HL-60 (cell line): ENCODE measurements at regions not wholly inside any gene's neighbourhood (a gene's known extent, or its start where the extent isn't known, plus 50 kb on each side); places are given as distances from the start of the nearest gene placed in this dataset.

ENCODE experiments used
- POLR2AphosphoS5 ChIP-seq: IDR thresholded peaks from 2 replicates; pipeline ENCODE4 v1.6.1; 2012; ENCODE audit warnings: low read depth
- SPI1 ChIP-seq: IDR thresholded peaks from 2 replicates; pipeline ENCODE4 v1.6.1; 2012; ENCODE audit warnings: low read depth, mild to moderate bottlenecking, borderline replicate concordance
- TF ChIP-seq, protein P1 (sequence below): IDR thresholded peaks from one replicate; pipeline ENCODE4 v1.5.1; 2011; ENCODE audit warnings: low read length, control low read depth, inconsistent platforms; ENCODE audit not compliant: insufficient read depth
- TF ChIP-seq, protein P2 (sequence below): IDR thresholded peaks from 2 replicates; pipeline ENCODE4 v1.6.1; 2012; ENCODE audit warnings: low read depth; ENCODE audit not compliant: insufficient replicate concordance

DNA sequence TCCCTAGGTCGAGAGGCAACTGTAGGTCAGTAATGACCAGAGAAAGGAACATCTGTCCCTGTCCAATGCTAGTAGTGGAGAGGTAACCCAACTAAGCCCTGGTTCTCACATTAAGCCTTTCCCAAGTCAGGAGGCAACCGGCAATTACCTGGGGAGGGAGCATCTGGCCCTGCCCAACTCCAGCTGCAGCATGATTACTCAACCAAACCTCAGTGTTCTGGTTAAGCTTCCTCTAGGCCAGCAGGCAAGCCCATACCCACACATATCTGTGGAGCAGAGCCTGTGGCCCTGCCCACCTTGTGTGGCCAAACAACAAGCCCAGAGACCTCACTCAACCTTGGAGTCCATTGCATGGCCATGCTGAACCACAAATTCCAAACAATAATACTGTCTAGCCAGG, 220.8 kb upstream of the SLC24A2 start:
- TF ChIP-seq SPI1 (no peak), POLR2AphosphoS5 (no peak)
- TF ChIP-seq, protein P1, sequence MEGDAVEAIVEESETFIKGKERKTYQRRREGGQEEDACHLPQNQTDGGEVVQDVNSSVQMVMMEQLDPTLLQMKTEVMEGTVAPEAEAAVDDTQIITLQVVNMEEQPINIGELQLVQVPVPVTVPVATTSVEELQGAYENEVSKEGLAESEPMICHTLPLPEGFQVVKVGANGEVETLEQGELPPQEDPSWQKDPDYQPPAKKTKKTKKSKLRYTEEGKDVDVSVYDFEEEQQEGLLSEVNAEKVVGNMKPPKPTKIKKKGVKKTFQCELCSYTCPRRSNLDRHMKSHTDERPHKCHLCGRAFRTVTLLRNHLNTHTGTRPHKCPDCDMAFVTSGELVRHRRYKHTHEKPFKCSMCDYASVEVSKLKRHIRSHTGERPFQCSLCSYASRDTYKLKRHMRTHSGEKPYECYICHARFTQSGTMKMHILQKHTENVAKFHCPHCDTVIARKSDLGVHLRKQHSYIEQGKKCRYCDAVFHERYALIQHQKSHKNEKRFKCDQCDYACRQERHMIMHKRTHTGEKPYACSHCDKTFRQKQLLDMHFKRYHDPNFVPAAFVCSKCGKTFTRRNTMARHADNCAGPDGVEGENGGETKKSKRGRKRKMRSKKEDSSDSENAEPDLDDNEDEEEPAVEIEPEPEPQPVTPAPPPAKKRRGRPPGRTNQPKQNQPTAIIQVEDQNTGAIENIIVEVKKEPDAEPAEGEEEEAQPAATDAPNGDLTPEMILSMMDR, result no peak
- TF ChIP-seq, protein P2, sequence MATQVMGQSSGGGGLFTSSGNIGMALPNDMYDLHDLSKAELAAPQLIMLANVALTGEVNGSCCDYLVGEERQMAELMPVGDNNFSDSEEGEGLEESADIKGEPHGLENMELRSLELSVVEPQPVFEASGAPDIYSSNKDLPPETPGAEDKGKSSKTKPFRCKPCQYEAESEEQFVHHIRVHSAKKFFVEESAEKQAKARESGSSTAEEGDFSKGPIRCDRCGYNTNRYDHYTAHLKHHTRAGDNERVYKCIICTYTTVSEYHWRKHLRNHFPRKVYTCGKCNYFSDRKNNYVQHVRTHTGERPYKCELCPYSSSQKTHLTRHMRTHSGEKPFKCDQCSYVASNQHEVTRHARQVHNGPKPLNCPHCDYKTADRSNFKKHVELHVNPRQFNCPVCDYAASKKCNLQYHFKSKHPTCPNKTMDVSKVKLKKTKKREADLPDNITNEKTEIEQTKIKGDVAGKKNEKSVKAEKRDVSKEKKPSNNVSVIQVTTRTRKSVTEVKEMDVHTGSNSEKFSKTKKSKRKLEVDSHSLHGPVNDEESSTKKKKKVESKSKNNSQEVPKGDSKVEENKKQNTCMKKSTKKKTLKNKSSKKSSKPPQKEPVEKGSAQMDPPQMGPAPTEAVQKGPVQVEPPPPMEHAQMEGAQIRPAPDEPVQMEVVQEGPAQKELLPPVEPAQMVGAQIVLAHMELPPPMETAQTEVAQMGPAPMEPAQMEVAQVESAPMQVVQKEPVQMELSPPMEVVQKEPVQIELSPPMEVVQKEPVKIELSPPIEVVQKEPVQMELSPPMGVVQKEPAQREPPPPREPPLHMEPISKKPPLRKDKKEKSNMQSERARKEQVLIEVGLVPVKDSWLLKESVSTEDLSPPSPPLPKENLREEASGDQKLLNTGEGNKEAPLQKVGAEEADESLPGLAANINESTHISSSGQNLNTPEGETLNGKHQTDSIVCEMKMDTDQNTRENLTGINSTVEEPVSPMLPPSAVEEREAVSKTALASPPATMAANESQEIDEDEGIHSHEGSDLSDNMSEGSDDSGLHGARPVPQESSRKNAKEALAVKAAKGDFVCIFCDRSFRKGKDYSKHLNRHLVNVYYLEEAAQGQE, result no peak
